ENCODE measurements at regions not wholly inside any gene's neighbourhood (a gene's known extent, or its start where the extent isn't known, plus 50 kb on each side); places are given as distances from the start of the nearest gene placed in this dataset.

GRCh38 chr20:30484009-30484748, 773.3 kb upstream of the DEFB115 start:
- Histone ChIP-seq H3K36me3 (ENCODE audit: control insufficient read depth, insufficient read depth, low read length) (no peaks in the 10 kb centered on the region), H2AK9ac (replicated peaks; ENCODE audit: low read depth, low read length, poor library complexity) (no peak overlapping the region), H3K18ac (ENCODE audit: low read depth, low read length) (no peak overlapping the region), H3K4me1 (ENCODE audit: control insufficient read depth, insufficient read depth, low read length) (no peaks in the 10 kb centered on the region), H3K14ac (replicated peaks; ENCODE audit: low read depth, low read length) (no peak overlapping the region), H2BK120ac (ENCODE audit: low read depth, low read length) (no peak overlapping the region), H4K8ac (ENCODE audit: low read depth in 2 of 2, low read length in 2 of 2) (no peak overlapping the region), H3K4me2 (ENCODE audit: low read depth, low read length) (no peak overlapping the region), H2BK15ac (ENCODE audit: low read depth, low read length) (no peak overlapping the region), H4K91ac (ENCODE audit: insufficient read depth, low read depth, low read length) (no peak overlapping the region), H3K4me3 (ENCODE audit: insufficient read depth, low read depth, low read length) (no peak overlapping the region), H2BK5ac (ENCODE audit: low read depth, low read length, poor library complexity, severe bottlenecking) (no peak overlapping the region), H3K4ac (ENCODE audit: low read depth, low read length) (no peak overlapping the region), H3K9me3 (ENCODE audit: control insufficient read depth, insufficient read depth, low read length) (peaks cover 22% of the 10 kb centered on the region), H3K27ac (ENCODE audit: insufficient read depth, low read length) (no peak overlapping the region), H3K79me1 (ENCODE audit: low read depth in 1 of 2, low read length in 2 of 2) (no peaks in the 10 kb centered on the region), H4K5ac (ENCODE audit: low read depth, low read length) (no peak overlapping the region), H3K23ac (ENCODE audit: low read depth, low read length) (no peak overlapping the region), H3K9ac (ENCODE audit: low read depth, low read length) (no peak overlapping the region), H3K56ac (ENCODE audit: extremely low read depth, insufficient read depth, low read length) (no peak overlapping the region), H2AFZ (replicated peaks; ENCODE audit: low read length, poor library complexity) (no peak overlapping the region), H2BK20ac (ENCODE audit: low read depth, low read length) (no peak overlapping the region), H3K27me3 (ENCODE audit: control insufficient read depth, insufficient read depth, low read length) (no peaks in the 10 kb centered on the region), H2AK5ac (ENCODE audit: low read depth, low read length) (no peak overlapping the region), H4K20me1 (ENCODE audit: insufficient read depth, low read length) (no peaks in the 10 kb centered on the region), H3K9me1 (ENCODE audit: insufficient read depth, low read length) (no peaks in the 10 kb centered on the region)
- in situ Hi-C loops (cut with MboI; ENCODE audit: low sequenced_read_pairs) (no loop called here), dilution Hi-C loops (cut with HindIII; ENCODE audit: low sequenced_read_pairs, unreplicated experiment) (no loop called here), intact Hi-C loops (cut with micrococcal nuclease) (no loop called here)
- CTCF ChIA-PET, result no interaction called here
- no TSS peak for BruUV-seq (replicated peaks)
- POLR2A ChIA-PET (ENCODE audit: unreplicated experiment), result no interaction called here
- ATAC-seq (ENCODE audit: low read depth) (no peak), DNase-seq (no peak)
- no peak for TF ChIP-seq MXI1 (IDR thresholded peaks at IDR 0.05; ENCODE audit: borderline replicate concordance, low read depth, low read length)
- no CpG with 5 or more reads among the region's 50 CpGs for WGBS, 2 experiments (ENCODE audit: extremely low coverage in 2 of 2, insufficient read length in 1 of 2)
